Mammary epithelial cell (primary cell): ENCODE measurements at regions not wholly inside any gene's neighbourhood (a gene's known extent, or its start where the extent isn't known, plus 50 kb on each side); places are given as distances from the start of the nearest gene placed in this dataset.
"Not testable (repeated sequence)": the region's sequence is repeated elsewhere in the genome, so short reads cannot be mapped to it uniquely, and the experiment has no call there.

Experiments used
- EZH2 ChIP-seq: IDR thresholded peaks from 2 replicates; pipeline ENCODE4 v1.6.1; 2012; ENCODE audit warnings: low read length, inconsistent platforms, borderline replicate concordance
- TF ChIP-seq, protein P1 (sequence below), 2 donors: IDR thresholded peaks in 1 of 2; conservative IDR thresholded peaks in 1 of 2; 2 replicates each; pipeline ENCODE4 v1.5.1; 2011 to 2012; ENCODE audit warnings: inconsistent platforms in 2 of 2, low read length in 2 of 2, mild to moderate bottlenecking in 2 of 2, control low read depth in 1 of 2, low read depth in 1 of 2; ENCODE audit not compliant: insufficient read depth in 1 of 2; ENCODE audit errors: extremely low read depth in 1 of 2

DNA sequence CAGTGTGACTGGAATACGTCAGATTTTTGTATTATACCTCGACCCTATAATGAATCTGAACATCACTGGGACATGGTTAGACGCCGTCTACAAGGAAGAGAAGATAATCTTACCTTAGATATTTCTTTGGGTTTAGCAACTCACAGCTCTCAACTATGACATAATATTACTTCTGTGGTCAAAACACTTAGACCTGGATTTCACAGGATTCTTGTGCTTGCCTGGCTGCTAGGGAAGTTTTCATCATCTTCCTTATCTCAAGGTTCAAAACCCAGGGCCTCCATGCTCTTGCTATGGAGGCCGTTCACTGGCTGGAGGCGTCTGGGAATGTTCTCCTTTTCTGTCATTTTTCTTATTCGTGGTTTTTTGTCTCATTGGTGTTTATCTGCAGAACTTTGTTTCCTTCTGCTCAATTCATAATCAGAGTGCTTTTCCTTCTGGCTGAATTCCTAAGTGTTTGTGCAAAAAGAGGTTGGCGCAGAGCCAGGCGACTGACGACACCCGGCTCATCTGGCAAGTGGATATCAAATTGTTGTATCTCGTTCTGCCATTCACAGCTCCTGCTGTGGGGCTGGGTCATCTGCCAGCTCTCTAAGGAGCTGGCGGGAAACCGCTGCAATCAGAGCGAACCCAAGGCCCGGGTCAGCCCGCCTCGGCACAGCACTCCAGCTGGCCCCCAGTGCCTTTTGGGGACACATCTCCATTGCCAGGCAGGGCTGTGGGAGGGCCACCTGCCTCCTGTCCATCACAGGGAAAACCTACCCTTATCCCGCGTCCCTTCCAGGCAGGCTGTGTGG, 68.1 kb upstream of the DEFB108B start:
- TF ChIP-seq, protein P1, sequence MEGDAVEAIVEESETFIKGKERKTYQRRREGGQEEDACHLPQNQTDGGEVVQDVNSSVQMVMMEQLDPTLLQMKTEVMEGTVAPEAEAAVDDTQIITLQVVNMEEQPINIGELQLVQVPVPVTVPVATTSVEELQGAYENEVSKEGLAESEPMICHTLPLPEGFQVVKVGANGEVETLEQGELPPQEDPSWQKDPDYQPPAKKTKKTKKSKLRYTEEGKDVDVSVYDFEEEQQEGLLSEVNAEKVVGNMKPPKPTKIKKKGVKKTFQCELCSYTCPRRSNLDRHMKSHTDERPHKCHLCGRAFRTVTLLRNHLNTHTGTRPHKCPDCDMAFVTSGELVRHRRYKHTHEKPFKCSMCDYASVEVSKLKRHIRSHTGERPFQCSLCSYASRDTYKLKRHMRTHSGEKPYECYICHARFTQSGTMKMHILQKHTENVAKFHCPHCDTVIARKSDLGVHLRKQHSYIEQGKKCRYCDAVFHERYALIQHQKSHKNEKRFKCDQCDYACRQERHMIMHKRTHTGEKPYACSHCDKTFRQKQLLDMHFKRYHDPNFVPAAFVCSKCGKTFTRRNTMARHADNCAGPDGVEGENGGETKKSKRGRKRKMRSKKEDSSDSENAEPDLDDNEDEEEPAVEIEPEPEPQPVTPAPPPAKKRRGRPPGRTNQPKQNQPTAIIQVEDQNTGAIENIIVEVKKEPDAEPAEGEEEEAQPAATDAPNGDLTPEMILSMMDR (conservative IDR thresholded peaks at IDR 0.05 in 1 of 2, IDR thresholded peaks at IDR 0.05 in 1 of 2; ENCODE audit: extremely low read depth in 1 of 2, insufficient read depth in 1 of 2, low read depth in 1 of 2, low read length in 2 of 2) = not testable (repeated sequence)
- not testable (repeated sequence) for TF ChIP-seq EZH2
